ENCODE measurements at regions not wholly inside any gene's neighbourhood (a gene's known extent, or its start where the extent isn't known, plus 50 kb on each side); places are given as distances from the start of the nearest gene placed in this dataset.

- Histone ChIP-seq H3K36me3 (ENCODE audit: control insufficient read depth in 2 of 2, insufficient read depth in 2 of 2, low read length in 2 of 2) (no peaks in the 10 kb centered on the region), H3K27ac (ENCODE audit: low read depth in 2 of 2, low read length in 2 of 2) (no peak overlapping the region), H3K4me3 (ENCODE audit: low read length in 2 of 2) (no peak overlapping the region), H3K4me1 (ENCODE audit: control insufficient read depth in 2 of 2, insufficient read depth in 2 of 2, low read length in 2 of 2) (no peaks in the 10 kb centered on the region), H3K9me3 (ENCODE audit: control insufficient read depth in 2 of 2, low read length in 2 of 2) (no peaks in the 10 kb centered on the region), H3K27me3 (ENCODE audit: control insufficient read depth in 2 of 2, insufficient read depth in 2 of 2, low read length in 2 of 2) (no peaks in the 10 kb centered on the region), H3K9ac (ENCODE audit: low read depth in 1 of 2, low read length in 2 of 2) (no peak overlapping the region)
These were observed 58.9 kb upstream of the ARHGAP32 start for GRCh38 chr11:129251067-129251466.

GRCh38 chr11:129249923-129250322 is 57.8 kb upstream of the ARHGAP32 start:
- H3K4me3 ChIP-seq (ENCODE audit: low read length in 2 of 2), result no peak overlapping the region
- H3K36me3 ChIP-seq (ENCODE audit: control insufficient read depth in 2 of 2, insufficient read depth in 2 of 2, low read length in 2 of 2), result no peaks in the 10 kb centered on the region
- H3K9me3 ChIP-seq (ENCODE audit: control insufficient read depth in 2 of 2, low read length in 2 of 2), result no peaks in the 10 kb centered on the region
- no peak overlapping the region for H3K27ac ChIP-seq (ENCODE audit: low read depth in 2 of 2, low read length in 2 of 2)
- no peak overlapping the region for H3K9ac ChIP-seq (ENCODE audit: low read depth in 1 of 2, low read length in 2 of 2)
- no peaks in the 10 kb centered on the region for H3K4me1 ChIP-seq (ENCODE audit: control insufficient read depth in 2 of 2, insufficient read depth in 2 of 2, low read length in 2 of 2)
- H3K27me3 ChIP-seq (ENCODE audit: control insufficient read depth in 2 of 2, insufficient read depth in 2 of 2, low read length in 2 of 2), result no peaks in the 10 kb centered on the region

- Histone ChIP-seq H3K36me3 (ENCODE audit: control insufficient read depth in 2 of 2, insufficient read depth in 2 of 2, low read length in 2 of 2) (no peaks in the 10 kb centered on the region), H3K27me3 (ENCODE audit: control insufficient read depth in 2 of 2, insufficient read depth in 2 of 2, low read length in 2 of 2) (no peaks in the 10 kb centered on the region), H3K4me3 (ENCODE audit: low read length in 2 of 2) (no peak overlapping the region), H3K4me1 (ENCODE audit: control insufficient read depth in 2 of 2, insufficient read depth in 2 of 2, low read length in 2 of 2) (no peaks in the 10 kb centered on the region), H3K9me3 (ENCODE audit: control insufficient read depth in 2 of 2, low read length in 2 of 2) (no peaks in the 10 kb centered on the region), H3K9ac (ENCODE audit: low read depth in 1 of 2, low read length in 2 of 2) (no peak overlapping the region), H3K27ac (ENCODE audit: low read depth in 2 of 2, low read length in 2 of 2) (no peak overlapping the region)
These were observed 57.2 kb upstream of the ARHGAP32 start for GRCh38 chr11:129249351-129249750.

GRCh38 chr11:129248618-129249017 is 56.5 kb upstream of the ARHGAP32 start:
- no peaks in the 10 kb centered on the region for H3K27me3 ChIP-seq (ENCODE audit: control insufficient read depth in 2 of 2, insufficient read depth in 2 of 2, low read length in 2 of 2)
- no peak overlapping the region for H3K4me3 ChIP-seq (ENCODE audit: low read length in 2 of 2)
- H3K9me3 ChIP-seq (ENCODE audit: control insufficient read depth in 2 of 2, low read length in 2 of 2), result no peaks in the 10 kb centered on the region
- no peak overlapping the region for H3K9ac ChIP-seq (ENCODE audit: low read depth in 1 of 2, low read length in 2 of 2)
- H3K27ac ChIP-seq (ENCODE audit: low read depth in 2 of 2, low read length in 2 of 2), result no peak overlapping the region
- no peaks in the 10 kb centered on the region for H3K36me3 ChIP-seq (ENCODE audit: control insufficient read depth in 2 of 2, insufficient read depth in 2 of 2, low read length in 2 of 2)
- H3K4me1 ChIP-seq (ENCODE audit: control insufficient read depth in 2 of 2, insufficient read depth in 2 of 2, low read length in 2 of 2), result no peaks in the 10 kb centered on the region

GRCh38 chr11:129247135-129247534 is 55.0 kb upstream of the ARHGAP32 start:
- Histone ChIP-seq H3K36me3 (ENCODE audit: control insufficient read depth in 2 of 2, insufficient read depth in 2 of 2, low read length in 2 of 2) (no peaks in the 10 kb centered on the region), H3K9ac (ENCODE audit: low read depth in 1 of 2, low read length in 2 of 2) (no peak overlapping the region), H3K27me3 (ENCODE audit: control insufficient read depth in 2 of 2, insufficient read depth in 2 of 2, low read length in 2 of 2) (no peaks in the 10 kb centered on the region), H3K4me1 (ENCODE audit: control insufficient read depth in 2 of 2, insufficient read depth in 2 of 2, low read length in 2 of 2) (no peaks in the 10 kb centered on the region), H3K4me3 (ENCODE audit: low read length in 2 of 2) (no peak overlapping the region), H3K9me3 (ENCODE audit: control insufficient read depth in 2 of 2, low read length in 2 of 2) (no peaks in the 10 kb centered on the region), H3K27ac (ENCODE audit: low read depth in 2 of 2, low read length in 2 of 2) (no peak overlapping the region)

GRCh38 chr11:129242855-129243254 is 50.7 kb upstream of the ARHGAP32 start:
- Histone ChIP-seq H3K36me3 (ENCODE audit: control insufficient read depth in 2 of 2, insufficient read depth in 2 of 2, low read length in 2 of 2) (no peaks in the 10 kb centered on the region), H3K4me3 (ENCODE audit: low read length in 2 of 2) (no peak overlapping the region), H3K9ac (ENCODE audit: low read depth in 1 of 2, low read length in 2 of 2) (no peak overlapping the region), H3K9me3 (ENCODE audit: control insufficient read depth in 2 of 2, low read length in 2 of 2) (no peaks in the 10 kb centered on the region), H3K27ac (ENCODE audit: low read depth in 2 of 2, low read length in 2 of 2) (no peak overlapping the region), H3K4me1 (ENCODE audit: control insufficient read depth in 2 of 2, insufficient read depth in 2 of 2, low read length in 2 of 2) (no peaks in the 10 kb centered on the region), H3K27me3 (ENCODE audit: control insufficient read depth in 2 of 2, insufficient read depth in 2 of 2, low read length in 2 of 2) (no peaks in the 10 kb centered on the region)

Measured in mucosa of rectum (tissue), 2 donors.